Fibroblast of skin of right quadriceps (primary cell): ENCODE measurements at regions not wholly inside any gene's neighbourhood (a gene's known extent, or its start where the extent isn't known, plus 50 kb on each side); places are given as distances from the start of the nearest gene placed in this dataset.
"Not testable (repeated sequence)": the region's sequence is repeated elsewhere in the genome, so short reads cannot be mapped to it uniquely, and the experiment has no call there.

Experiments
- DNase-seq: peaks from one replicate; pipeline ENCODE4 v3.0.0-alpha.2; 2013

DNA sequence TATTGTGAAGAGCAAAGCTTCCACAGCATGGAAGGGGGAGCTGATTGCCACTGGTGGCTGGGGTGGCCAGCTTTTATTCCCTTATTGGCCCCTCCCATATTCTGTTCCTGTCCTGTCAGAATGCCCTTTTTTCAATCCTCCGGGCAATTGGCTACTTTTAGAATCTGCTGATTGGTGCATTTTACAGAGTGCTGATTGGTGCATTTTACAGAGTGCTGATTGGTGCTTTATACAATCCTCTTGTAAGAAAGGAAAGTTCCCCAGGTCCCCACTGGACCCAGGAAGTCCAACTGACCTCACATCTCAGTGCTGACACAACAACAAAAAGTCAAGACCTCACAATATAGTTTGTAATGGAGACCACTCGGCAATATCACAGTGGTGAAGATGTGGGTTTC lies 195.0 kb downstream of the SPATA31A6 start:
- DNase-seq: no peak

DNA sequence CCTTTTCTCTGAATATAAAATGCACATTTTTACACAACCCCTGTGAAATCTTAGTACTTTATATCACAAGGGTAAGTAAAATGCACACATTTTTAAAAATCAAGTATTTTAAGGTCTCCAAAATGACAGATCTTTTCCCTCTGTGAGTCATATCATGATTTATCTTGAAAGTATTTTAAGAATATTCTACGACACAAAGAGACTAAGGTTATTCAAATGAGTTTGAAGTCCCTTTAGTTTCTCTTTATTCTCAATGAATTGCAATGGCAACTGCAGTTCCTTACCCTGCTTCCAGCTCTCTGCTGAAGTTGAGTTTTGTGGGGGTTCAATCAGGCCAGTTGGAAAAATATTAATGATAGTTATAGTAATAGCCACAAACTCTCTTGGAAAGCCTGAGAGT lies 196.1 kb downstream of the SPATA31A6 start:
- DNase-seq: not testable (repeated sequence)

DNA sequence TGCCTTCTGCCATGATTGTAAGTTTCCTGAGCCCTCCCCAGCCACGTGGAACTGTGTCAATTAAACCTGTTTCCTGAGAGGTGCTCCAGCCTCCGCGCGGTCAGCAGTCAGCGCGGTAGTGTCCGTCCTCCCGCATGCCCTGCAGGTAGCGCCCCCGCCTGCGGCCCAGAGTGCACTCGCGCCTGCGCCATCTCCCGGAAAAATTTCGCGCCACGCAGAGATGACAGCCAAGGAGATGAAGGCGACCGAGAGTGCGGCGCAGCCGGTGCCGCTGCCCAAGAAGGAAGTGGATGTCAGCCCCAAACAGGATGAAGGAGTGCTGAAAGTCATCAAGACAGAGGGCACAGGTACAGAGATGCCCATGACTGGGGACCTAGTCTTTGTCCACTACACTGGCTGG lies 201.1 kb downstream of the SPATA31A6 start:
- not testable (repeated sequence) for DNase-seq

DNA sequence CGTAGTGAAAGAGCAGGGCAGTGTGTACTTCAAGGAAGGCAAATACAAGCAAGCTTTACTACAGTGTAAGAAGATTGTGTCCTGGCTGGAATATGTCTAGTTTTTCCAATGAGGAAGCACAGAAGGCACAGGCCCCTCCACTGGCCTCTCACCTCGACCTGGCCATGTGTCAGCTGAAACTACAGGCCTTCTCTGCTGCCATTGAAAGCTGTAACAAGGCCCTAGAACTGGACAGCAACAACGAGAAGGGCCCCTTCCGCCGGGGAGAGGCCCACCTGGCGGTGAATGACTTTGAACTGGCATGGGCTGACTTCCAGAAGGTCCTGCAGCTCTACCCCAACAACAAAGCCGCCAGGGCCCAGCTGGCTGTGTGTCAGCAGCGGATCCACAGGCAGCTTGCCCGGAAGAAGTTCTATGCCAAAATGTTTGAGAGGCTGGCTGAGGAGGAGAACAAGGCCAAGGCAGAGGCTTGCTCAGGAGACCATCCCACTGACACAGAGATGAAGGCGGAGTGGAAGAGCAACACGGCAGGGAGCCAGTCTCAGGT lies 202.2 kb downstream of the SPATA31A6 start:
- not testable (repeated sequence) for DNase-seq

DNA sequence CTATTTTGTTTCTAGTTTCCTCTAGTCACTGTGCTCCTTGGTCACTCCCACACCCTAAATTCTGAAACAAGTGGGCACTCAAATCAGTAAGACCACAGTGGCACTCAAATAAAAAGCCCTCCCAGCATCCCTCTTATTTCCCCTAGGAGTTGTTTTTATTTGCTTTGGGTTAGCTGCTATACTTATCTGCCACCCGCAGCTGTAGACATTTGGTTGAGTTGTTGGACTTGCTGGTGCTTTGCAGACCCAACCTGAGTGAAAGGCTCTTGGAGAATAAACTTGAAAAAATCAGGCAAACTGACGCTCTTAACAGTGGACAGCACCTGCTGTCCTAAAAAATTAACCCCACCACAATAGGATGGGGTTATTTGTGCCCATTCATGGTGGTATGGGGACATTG lies 203.0 kb downstream of the SPATA31A6 start:
- no peak for DNase-seq

DNA sequence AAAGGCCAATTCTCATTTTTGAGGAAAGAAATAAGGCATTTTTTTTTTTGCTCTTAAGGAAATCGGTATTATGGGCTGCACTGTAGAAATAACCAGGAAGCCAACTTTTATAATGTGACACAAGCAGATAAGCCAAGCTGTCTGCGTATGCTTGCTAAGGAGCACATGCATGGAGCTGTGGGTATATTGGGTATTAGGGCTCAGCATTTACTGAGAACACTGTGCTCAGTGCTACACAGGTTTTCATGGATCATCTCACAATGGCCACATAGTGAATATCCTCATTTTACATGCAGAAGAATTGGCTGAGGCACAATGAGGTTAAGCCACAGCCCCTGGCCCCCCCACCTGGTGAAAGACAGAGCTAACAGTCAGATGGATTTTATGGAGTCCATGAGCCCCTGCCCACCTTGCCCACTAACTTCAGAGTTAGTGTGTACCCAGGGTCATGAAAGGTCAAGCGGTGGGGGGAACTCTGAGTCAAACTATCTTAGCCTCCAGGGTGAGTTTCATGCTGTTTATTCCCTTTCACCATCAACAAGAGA lies 204.8 kb downstream of the SPATA31A6 start:
- no peak for DNase-seq

DNA sequence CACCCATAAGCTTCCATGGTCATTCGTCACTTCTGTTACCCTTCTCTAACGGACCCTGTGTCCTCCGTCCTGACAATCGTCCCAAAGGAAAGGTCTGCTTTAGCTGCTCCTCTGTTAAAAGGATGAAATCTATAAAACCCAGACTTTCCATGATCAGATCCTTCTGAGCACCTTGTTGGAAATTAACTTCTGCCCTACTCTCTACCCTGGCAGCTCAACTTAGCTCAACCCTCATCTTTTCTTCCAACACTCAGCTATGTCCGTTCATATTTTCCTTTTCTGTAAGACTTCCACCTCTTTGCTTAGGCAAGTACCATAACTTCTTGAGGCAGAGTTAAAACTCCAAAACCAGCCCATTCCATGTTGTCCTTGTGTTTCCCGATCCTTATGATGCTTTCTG lies 205.4 kb downstream of the SPATA31A6 start:
- no peak for DNase-seq

DNA sequence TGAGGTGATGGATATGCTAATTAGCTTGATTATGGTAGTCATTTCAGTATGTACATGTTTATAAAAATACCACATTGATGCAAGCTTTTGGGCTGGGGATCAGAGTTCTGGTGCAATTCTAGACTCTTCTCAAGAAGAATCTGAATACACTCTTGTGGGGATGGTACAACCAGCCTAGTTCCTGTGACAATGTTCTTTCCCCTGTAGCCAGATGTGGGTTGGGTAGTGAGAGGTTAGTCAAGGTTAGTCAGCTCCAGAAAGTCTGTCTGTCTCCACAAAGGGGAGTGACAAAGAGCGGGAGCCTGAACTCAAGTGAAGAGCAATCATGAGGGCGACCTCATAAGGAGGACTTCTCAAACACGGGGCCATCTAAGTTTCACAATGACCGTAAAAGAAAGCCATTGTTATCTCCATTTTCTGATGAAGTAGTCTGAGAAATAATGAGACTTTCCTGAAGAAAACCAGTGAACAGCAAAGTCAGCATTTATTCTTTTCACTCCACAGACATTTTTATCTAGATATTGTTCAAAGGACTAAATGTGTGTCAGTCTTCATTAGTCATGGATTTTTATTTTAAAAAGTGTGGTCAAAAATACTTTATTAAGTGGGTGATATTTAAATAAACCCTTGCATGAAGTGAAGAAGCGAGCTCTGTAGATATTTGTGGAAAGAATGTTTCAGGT lies 209.5 kb downstream of the SPATA31A6 start:
- not testable (repeated sequence) for DNase-seq

DNA sequence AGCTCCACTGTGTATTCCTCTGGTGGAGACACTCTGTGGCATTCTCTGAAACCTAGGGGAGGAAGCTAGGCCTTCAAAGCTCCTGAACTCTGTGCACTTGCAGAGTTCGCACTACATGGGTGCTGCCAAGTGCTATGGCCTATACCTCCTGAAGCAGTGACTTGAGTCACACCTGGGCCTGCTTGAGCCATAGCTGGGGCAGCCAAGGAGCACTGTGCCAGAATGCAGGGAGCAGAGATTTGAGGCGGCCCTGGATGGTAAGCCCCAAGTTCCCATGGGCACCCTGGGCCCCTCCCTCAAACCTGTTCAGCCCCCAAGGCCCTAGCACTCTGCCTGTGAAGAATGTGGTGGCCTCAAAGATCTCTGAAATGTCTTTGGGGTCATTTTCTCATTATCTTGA lies 212.9 kb downstream of the SPATA31A6 start:
- DNase-seq: no peak

DNA sequence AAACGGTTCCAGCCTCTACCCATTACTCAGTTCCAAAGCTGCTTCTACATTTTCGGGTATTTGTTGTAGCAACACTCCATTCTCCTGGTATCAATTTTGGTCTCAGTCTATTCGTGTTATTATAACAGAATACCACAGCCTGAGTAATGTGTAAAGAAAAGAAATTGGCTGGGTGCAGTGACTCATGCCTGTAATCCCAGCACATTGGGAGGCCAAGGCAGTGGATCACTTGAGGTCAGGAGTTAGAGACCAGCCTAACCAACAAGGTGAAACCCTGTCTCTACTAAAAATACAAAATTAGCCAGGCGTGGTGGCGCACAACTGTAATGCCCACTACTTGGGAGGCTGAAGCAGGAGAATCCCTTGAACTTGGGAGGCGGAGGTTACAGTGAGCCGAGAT lies 213.9 kb downstream of the SPATA31A6 start:
- DNase-seq: peak; percentile 22

DNA sequence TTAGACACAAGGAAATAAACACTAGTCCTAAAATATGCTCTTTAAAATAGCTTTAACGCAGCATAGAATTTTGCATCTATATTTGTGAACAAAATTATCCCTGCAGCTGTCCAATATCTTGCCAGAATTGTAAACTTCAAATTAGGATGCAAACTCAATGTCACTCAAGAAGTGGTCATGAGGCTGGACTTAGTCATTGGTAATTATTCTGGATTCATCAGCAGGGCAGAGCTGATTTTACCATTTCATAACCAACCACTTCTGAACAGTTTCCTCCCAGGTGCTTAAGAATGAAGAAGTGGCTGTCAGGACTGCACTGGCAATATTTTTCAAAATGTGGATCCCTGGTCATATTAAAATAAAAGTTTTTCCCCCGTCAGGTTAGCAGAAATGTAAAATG lies 219.5 kb downstream of the SPATA31A6 start:
- not testable (repeated sequence) for DNase-seq

DNA sequence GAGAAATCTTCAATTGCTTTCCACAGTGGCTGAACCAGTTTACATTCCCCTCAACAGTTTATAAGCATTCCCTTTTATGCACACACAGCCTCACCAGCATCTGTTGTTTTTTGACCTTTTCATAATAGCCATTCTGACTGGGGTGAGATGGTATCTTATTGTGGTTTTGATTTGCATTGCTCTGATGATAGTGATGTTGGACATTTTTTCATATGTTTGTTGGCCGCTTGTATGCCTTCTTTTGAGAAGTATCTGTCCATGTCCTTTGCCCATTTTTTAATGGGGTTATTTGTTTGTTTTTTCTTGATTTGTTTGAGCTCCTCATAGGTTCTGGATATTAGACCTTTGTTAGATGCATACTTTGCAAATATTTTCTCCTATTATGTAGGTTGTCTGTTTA lies 226.1 kb downstream of the SPATA31A6 start:
- not testable (repeated sequence) for DNase-seq

DNA sequence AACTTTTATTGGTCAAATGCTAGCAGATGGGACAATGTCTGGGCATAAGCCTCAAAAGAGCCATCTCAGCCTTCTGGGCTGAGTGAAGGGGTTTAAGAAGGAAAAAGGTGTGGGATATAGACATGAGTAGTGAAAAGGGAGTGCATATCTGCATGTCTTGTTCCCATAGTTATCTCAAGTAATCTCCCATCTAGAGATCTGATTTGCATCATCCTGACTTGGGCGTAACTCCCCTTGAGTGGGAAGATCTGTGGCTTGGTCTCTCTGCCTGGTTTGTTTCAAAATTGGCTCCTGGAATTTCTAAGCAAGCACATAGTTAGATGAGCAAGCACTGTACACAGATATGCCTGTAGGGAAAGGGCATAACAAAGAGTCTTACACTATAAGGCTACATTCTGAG lies 228.9 kb downstream of the SPATA31A6 start:
- DNase-seq: not testable (repeated sequence)

DNA sequence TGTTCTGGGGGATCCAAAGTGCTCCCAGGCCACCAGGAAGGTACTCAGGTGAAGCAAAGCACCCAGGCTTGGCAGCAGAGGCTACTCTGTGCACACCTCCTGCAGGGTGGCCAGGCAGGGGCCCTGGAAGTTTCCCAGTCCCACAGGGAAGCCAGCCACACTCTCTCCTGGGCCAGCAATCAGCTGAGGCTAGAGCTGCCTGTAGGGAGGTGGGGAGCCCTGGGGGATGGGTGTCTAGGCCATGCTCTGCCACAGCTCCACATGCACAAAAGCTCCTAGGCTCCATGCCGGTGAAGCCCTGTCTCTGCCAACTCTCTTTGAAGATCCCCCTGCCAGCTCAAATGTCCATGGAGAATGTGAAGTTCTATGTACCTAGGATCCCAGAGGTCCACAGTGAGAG lies 231.4 kb downstream of the SPATA31A6 start:
- not testable (repeated sequence) for DNase-seq

DNA sequence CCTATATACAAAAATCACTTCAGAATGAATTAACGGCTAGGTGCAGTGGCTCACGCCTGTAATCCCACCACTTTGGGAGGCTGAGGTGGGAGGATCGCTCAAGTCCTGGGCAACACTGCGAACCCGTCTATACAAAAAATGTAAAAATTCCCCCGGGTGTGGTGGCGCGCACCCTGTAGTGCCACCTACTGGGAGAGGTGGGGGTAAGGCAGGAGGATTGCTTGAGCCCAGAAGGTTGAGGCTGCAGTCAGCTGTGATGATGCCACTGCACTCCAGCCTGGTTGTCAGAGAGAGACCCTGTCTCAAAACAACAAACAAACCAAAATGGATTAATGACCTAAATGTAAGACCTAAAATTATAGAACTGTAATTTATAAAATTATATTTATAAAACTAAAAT lies 236.2 kb downstream of the SPATA31A6 start:
- not testable (repeated sequence) for DNase-seq

DNA sequence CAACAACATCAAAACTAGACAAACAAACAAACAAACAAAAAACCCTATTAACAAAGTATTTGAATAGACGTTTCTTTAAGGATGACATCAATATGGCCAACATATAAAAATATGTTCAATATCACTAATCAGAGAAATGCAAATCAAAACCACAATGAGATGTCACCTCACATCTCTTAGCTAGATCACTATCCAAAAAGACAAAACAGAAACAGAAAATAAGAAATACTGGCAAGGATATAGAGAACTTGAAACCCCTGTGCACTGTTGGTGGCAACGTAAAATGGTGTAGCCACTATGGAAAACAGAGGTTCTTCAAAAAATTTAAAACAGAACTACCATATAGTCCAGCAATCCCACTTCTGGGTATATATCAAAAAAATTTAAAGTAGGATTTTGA lies 236.9 kb downstream of the SPATA31A6 start:
- not testable (repeated sequence) for DNase-seq

DNA sequence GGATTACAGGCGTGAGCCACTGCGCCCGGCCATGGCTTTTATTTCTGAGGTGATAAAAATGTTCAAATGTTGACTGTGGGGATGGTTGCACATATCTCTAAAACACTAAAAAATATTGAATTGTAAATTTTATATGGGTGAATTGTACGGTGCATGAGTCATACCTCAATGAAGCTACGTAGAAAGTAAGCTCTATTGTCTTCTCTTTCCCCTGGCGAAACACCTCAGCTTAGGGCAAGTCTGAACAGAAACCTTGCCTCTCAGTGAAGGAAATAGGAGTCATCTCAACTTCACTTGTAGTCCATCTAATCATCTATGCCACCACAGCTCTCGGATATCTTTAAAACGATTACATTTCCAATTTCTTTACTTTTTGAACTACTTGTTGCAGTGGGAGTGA lies 238.2 kb downstream of the SPATA31A6 start:
- DNase-seq: not testable (repeated sequence)

DNA sequence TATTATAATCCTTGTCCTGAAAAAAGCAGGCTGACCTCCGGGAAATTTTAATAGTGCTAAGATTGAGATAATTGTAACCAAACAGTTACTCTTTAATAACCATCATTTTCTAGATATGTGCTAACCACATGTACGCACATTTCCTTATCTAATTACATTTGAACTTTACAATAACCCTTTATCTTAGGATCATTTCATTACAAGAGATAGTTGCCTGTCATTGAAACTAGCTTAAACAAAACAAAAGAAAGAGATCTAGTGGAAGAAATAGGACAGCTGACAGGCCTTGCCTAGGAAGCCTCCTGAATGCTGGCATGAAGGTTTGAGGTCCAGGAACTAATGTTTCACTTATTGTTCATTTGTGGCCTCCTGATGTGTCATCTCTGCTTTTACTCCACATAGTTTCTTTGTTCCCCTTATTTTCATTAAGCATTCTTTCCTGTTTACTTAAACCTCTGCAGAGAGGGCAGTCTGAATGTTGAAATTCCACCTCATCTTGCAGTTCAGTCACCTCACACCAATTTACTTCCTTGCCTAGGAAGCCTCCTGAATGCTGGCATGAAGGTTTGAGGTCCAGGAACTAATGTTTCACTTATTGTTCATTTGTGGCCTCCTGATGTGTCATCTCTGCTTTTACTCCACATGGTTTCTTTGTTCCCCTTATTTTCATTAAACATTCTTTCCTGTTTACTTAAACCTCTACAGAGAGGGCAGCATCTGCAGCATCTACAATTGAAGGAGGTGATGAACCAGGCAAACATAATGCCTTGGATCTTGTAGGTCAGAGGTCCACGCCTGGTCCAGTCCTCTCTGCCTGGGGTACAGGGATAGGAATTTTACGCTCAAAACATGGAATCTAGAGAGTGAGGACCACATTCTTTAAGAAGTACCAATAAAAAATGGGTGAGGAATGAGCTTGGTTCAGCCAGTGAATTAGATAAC lies 247.5 kb downstream of the SPATA31A6 start:
- DNase-seq: peak; percentile 19

DNA sequence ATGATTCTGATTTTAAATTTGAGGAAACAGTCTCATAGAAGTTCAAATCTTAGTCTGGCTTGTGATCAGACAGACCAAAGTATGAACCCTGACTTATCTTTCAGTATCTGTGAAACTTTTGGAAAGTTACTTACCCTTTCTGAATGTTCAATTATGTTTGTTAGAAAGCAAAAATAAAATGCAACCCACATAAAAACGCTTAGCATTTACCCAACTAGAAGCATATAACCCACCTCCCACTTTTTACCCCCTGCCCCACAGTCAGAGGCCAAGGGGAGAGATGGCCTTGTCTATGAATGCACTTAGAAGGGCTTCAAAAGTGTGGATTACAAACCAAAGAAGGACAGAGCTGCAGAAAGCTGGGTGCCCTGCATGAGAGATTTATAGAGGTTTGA lies 248.2 kb downstream of the SPATA31A6 start:
- DNase-seq: not testable (repeated sequence)

DNA sequence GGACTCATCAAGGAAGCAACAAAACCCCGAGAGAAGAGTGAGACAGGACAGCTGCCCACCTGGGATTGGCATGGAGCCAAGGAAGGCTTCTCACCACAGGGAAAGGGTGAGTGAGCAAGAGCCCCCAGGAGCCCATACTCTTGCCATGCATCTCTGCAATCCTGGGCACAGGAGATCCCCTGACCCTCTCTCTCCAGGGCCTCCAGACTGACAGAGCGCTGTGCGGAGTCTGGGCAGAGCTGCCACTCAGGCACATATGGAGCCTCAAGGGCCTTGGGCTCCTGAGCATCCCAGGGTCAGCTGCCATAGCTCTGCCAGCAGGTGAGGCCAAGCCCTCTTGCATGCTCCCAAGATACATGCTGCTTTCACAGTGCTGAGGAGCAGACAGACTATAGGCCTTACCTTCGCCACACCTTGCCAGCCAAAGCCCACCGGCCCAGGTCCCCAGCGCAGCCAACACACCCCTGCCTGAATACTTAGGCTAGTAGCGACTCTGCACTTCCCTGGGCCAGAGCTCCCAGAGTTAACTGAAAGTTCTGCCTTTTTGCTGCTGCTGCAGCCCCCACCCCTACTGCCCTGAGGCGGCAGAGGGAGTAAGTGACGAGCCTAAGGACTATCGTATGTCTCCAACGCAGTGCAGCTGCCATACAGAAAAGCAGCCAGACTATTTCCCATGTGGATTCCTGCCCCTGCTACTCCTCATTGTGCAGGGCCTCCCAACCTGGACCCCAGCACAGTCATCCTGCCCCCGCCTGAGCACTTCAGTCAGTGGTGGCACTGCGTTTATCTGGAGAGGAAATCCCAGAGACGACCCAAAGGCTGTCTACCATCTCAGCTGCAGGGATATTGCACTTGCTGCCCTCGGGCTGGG lies 251.6 kb downstream of the SPATA31A6 start:
- not testable (repeated sequence) for DNase-seq

DNA sequence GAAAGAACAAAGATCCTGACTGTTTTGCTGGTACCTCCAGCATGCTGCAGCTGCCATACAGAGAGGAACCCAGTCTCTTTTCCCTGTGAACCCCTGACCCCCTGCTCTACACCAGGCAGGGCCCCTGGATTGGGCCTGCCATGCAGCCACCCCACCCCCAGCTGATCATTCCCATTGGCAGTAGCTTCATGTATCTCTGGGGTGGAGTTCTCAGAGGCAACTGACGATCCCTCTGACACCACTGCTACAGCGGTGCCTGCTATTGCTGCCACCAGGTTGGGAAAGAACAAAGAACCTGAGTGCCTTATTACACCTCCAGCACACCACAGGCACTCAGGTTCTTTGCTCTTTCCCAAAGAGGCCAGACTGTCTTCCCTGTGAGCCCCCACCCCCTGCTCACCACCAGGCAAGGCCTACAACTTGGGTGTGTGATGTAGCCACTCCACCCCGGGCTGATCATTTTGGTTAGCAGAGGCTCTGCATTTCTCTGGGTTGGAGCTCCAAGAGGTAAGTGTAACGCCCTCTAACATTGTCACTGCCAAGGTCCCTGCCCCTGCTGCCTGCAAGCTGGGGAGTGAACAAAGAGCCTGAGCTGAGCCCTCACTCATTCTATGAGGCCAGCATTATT lies 252.4 kb downstream of the SPATA31A6 start:
- not testable (repeated sequence) for DNase-seq
